ENCODE measurements at regions not wholly inside any gene's neighbourhood (a gene's known extent, or its start where the extent isn't known, plus 50 kb on each side); places are given as distances from the start of the nearest gene placed in this dataset.
"Not testable (repeated sequence)": the region's sequence is repeated elsewhere in the genome, so short reads cannot be mapped to it uniquely, and the experiment has no call there.

DNA sequence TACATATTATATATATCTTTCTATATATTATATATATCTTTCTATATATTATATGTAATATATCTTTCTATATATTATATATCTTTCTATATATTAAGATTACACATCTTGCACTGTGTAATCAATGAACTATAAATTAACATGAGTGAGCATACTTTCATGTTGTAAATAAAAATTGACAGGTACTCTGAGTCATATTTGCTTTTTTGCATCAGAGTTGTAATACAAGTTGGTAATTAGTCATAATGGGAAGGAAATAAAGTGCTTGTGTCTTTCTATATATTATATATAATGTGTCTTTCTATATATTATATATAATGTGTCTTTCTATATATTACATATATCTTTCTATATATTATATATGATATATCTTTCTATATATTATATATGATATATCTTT lies 172.5 kb upstream of the MAGI2 start:
- TF ChIP-seq, protein P1, sequence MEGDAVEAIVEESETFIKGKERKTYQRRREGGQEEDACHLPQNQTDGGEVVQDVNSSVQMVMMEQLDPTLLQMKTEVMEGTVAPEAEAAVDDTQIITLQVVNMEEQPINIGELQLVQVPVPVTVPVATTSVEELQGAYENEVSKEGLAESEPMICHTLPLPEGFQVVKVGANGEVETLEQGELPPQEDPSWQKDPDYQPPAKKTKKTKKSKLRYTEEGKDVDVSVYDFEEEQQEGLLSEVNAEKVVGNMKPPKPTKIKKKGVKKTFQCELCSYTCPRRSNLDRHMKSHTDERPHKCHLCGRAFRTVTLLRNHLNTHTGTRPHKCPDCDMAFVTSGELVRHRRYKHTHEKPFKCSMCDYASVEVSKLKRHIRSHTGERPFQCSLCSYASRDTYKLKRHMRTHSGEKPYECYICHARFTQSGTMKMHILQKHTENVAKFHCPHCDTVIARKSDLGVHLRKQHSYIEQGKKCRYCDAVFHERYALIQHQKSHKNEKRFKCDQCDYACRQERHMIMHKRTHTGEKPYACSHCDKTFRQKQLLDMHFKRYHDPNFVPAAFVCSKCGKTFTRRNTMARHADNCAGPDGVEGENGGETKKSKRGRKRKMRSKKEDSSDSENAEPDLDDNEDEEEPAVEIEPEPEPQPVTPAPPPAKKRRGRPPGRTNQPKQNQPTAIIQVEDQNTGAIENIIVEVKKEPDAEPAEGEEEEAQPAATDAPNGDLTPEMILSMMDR (IDR thresholded peaks at IDR 0.05; ENCODE audit: low read depth, low read length, poor library complexity, severe bottlenecking) = not testable (repeated sequence)
- TF ChIP-seq EZH2phosphoT487 (IDR thresholded peaks at IDR 0.05; ENCODE audit: borderline replicate concordance, low read length) = not testable (repeated sequence)
